HL-60 (cell line): ENCODE measurements at regions not wholly inside any gene's neighbourhood (a gene's known extent, or its start where the extent isn't known, plus 50 kb on each side); places are given as distances from the start of the nearest gene placed in this dataset.

Experiments
- DNase-seq, 2 experiments: peaks; one replicate each; pipeline ENCODE4 v3.0.0-alpha.2; 2010 to 2020; ENCODE audit warnings: low read depth in 1 of 2, low spot score in 1 of 2
- H3K27ac ChIP-seq: fragments of 250-450 bp; sonication (Bioruptor Pico); replicated peaks from 2 replicates; pipeline ENCODE4 v1.5.1; 2020; ENCODE audit warnings: mild to moderate bottlenecking, moderate library complexity
- H3K27me3 ChIP-seq: fragments of 250-450 bp; sonication (Bioruptor Pico); 2 replicates; pipeline ENCODE4 v1.5.1; 2021; ENCODE audit warnings: mild to moderate bottlenecking, moderate library complexity; ENCODE audit not compliant: insufficient read depth, poor library complexity, severe bottlenecking
- H3K4me3 ChIP-seq: replicated peaks from 2 replicates; pipeline ENCODE4 v1.5.1; 2011; ENCODE audit warnings: mild to moderate bottlenecking, control low read depth, low read length; ENCODE audit not compliant: insufficient read depth
- GABPA ChIP-seq: IDR thresholded peaks from 2 replicates; pipeline ENCODE4 v1.6.1; 2012; ENCODE audit warnings: low read depth
- POLR2AphosphoS5 ChIP-seq: IDR thresholded peaks from 2 replicates; pipeline ENCODE4 v1.6.1; 2012; ENCODE audit warnings: low read depth
- REST ChIP-seq: IDR thresholded peaks from 2 replicates; pipeline ENCODE4 v1.6.1; 2012; ENCODE audit warnings: low read depth; ENCODE audit not compliant: insufficient replicate concordance
- SPI1 ChIP-seq: IDR thresholded peaks from 2 replicates; pipeline ENCODE4 v1.6.1; 2012; ENCODE audit warnings: low read depth, mild to moderate bottlenecking, borderline replicate concordance
- TF ChIP-seq, protein P1 (sequence below): IDR thresholded peaks from one replicate; pipeline ENCODE4 v1.5.1; 2011; ENCODE audit warnings: low read length, control low read depth, inconsistent platforms; ENCODE audit not compliant: insufficient read depth

DNA sequence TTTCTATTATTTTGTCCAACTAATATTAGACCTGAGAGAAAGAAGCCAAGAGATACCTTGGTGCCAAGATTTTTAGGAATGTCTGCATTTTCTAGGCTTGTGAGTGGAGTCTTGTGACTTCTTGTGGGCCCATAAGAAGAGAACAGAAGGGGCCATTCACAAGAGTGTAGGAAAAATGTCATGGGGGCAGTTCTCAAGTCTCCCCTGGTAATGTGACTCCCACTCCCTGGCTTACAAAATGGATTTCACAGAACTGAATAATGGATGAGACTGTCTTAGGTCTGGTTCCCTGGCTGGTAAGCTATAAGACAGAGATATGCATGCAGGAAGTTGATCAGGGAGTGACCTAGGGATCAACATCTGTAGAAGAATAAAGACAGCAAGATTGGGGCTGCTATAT, 181.3 kb downstream of the CBLN1 start:
- no peak for DNase-seq
- no peak overlapping the region for H3K27ac ChIP-seq
- no peaks in the 10 kb centered on the region for H3K27me3 ChIP-seq
- TF ChIP-seq SPI1 (no peak), POLR2AphosphoS5 (no peak)
- TF ChIP-seq, protein P1, sequence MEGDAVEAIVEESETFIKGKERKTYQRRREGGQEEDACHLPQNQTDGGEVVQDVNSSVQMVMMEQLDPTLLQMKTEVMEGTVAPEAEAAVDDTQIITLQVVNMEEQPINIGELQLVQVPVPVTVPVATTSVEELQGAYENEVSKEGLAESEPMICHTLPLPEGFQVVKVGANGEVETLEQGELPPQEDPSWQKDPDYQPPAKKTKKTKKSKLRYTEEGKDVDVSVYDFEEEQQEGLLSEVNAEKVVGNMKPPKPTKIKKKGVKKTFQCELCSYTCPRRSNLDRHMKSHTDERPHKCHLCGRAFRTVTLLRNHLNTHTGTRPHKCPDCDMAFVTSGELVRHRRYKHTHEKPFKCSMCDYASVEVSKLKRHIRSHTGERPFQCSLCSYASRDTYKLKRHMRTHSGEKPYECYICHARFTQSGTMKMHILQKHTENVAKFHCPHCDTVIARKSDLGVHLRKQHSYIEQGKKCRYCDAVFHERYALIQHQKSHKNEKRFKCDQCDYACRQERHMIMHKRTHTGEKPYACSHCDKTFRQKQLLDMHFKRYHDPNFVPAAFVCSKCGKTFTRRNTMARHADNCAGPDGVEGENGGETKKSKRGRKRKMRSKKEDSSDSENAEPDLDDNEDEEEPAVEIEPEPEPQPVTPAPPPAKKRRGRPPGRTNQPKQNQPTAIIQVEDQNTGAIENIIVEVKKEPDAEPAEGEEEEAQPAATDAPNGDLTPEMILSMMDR: no peak
- no peak overlapping the region for H3K4me3 ChIP-seq

- no peak for DNase-seq
- no peak overlapping the region for H3K4me3 ChIP-seq
Observed at GRCh38 chr16:49097964-49098363, 183.7 kb downstream of the CBLN1 start.

GRCh38 chr16:49096176-49096945, 185.3 kb downstream of the CBLN1 start:
- TF ChIP-seq SPI1: no peak
- TF ChIP-seq REST: no peak
- no peak for TF ChIP-seq GABPA
- Histone ChIP-seq H3K4me3 (no peak overlapping the region), H3K27ac (no peak overlapping the region), H3K27me3 (no peaks in the 10 kb centered on the region)
- no peak for DNase-seq

More at GRCh38 chr16:49097964-49098363, 183.7 kb downstream of the CBLN1 start:
- no peaks in the 10 kb centered on the region for H3K27me3 ChIP-seq
- H3K27ac ChIP-seq: no peak overlapping the region
- TF ChIP-seq, protein P1: no peak
- no peak for TF ChIP-seq SPI1
- no peak for TF ChIP-seq POLR2AphosphoS5
- no peak for TF ChIP-seq REST
- TF ChIP-seq GABPA: no peak

- Histone ChIP-seq H3K27ac (no peak overlapping the region), H3K27me3 (no peaks in the 10 kb centered on the region), H3K4me3 (no peak overlapping the region)
- no peak for DNase-seq
- TF ChIP-seq SPI1 (no peak), REST (no peak), POLR2AphosphoS5 (no peak), GABPA (no peak)
- TF ChIP-seq, protein P1: no peak
Observed at GRCh38 chr16:49095539-49095938, 186.1 kb downstream of the CBLN1 start.
